Naive thymus-derived CD4-positive, alpha-beta T cell (primary cell): ENCODE measurements at regions not wholly inside any gene's neighbourhood (a gene's known extent, or its start where the extent isn't known, plus 50 kb on each side); places are given as distances from the start of the nearest gene placed in this dataset.

Experiments
- ATAC-seq: fragments of 150-1000 bp; cut with Tn5 transposase; 2 replicates; pipeline ENCODE4 v1.10.0; 2021; ENCODE audit warnings: mild to moderate bottlenecking, moderate library complexity
- CTCF ChIA-PET: fragments of 350-600 bp; sonication (Branson Sonifier 250); formaldehyde crosslinking; loops from one replicate; lab custom pipeline; 2021; ENCODE audit warnings: antibody characterized with exemption; lab: Charles Lee
- POLR2A ChIA-PET: fragments of 350-600 bp; sonication (Branson Sonifier 250); formaldehyde crosslinking; loops from one replicate; lab custom pipeline; 2021; ENCODE audit warnings: antibody characterized with exemption, inconsistent platforms; lab: Charles Lee
- DNase-seq, 9 donors: peaks; one replicate each; pipeline versions ENCODE4 v3.0.0 to v3.0.0-alpha.2; 2020 to 2022; ENCODE audit warnings: mixed read lengths in 1 of 9
- H3K27ac ChIP-seq: one replicate; pipeline ENCODE4 v1.7.0; 2013; ENCODE audit warnings: mild to moderate bottlenecking, low read depth, low read length, moderate library complexity
- H3K27me3 ChIP-seq, 2 donors: one replicate each; pipeline ENCODE4 v1.7.0; 2013; ENCODE audit warnings: low read length in 2 of 2, mild to moderate bottlenecking in 2 of 2, moderate library complexity in 2 of 2; ENCODE audit not compliant: control insufficient read depth in 2 of 2, insufficient read depth in 2 of 2
- H3K36me3 ChIP-seq, 3 experiments: 1 replicate in 2 of 3; 2 replicates in 1 of 3; pipeline ENCODE4 v1.7.0; 2013; ENCODE audit warnings: low read length in 3 of 3, mild to moderate bottlenecking in 3 of 3, moderate library complexity in 1 of 3; ENCODE audit not compliant: insufficient read depth in 3 of 3, control insufficient read depth in 2 of 3
- H3K4me1 ChIP-seq, 2 donors: one replicate each; pipeline ENCODE4 v1.7.0; 2013; ENCODE audit warnings: low read length in 2 of 2, mild to moderate bottlenecking in 2 of 2, moderate library complexity in 1 of 2; ENCODE audit not compliant: control insufficient read depth in 2 of 2, insufficient read depth in 2 of 2
- H3K4me3 ChIP-seq: 2 replicates; pipeline ENCODE4 v1.7.0; 2013; ENCODE audit warnings: mild to moderate bottlenecking, low read length
- H3K9me3 ChIP-seq, 3 experiments: 1 replicate in 2 of 3; 2 replicates in 1 of 3; pipeline ENCODE4 v1.7.0; 2013; ENCODE audit warnings: low read length in 3 of 3; ENCODE audit not compliant: control insufficient read depth in 2 of 3
- H3K27ac Mint-ChIP-seq, 9 donors: one replicate each; pipeline ENCODE4 v1.8.0; 2020 to 2022; ENCODE audit warnings: mixed read lengths in 9 of 9, mild to moderate bottlenecking in 8 of 9, moderate library complexity in 5 of 9, inconsistent platforms in 2 of 9
- H3K27me3 Mint-ChIP-seq, 5 donors: one replicate each; pipeline ENCODE4 v1.8.0; 2021 to 2022; ENCODE audit warnings: mixed read lengths in 5 of 5, mild to moderate bottlenecking in 1 of 5
- H3K36me3 Mint-ChIP-seq, 5 donors: one replicate each; pipeline ENCODE4 v1.8.0; 2020 to 2022; ENCODE audit warnings: mixed read lengths in 5 of 5, mild to moderate bottlenecking in 3 of 5, inconsistent platforms in 1 of 5
- H3K4me1 Mint-ChIP-seq, 7 donors: one replicate each; pipeline ENCODE4 v1.8.0; 2020 to 2022; ENCODE audit warnings: mixed read lengths in 7 of 7, mild to moderate bottlenecking in 3 of 7, inconsistent platforms in 1 of 7
- H3K4me3 Mint-ChIP-seq, 10 donors: one replicate each; pipeline ENCODE4 v1.8.0; 2020 to 2022; ENCODE audit warnings: mild to moderate bottlenecking in 10 of 10, mixed read lengths in 10 of 10, moderate library complexity in 6 of 10, inconsistent platforms in 2 of 10
- H3K9me3 Mint-ChIP-seq, 11 donors: one replicate each; pipeline ENCODE4 v1.8.0; 2020 to 2022; ENCODE audit warnings: mixed read lengths in 11 of 11, mild to moderate bottlenecking in 4 of 11, inconsistent platforms in 1 of 11, moderate library complexity in 1 of 11
- intact Hi-C, 2 donors: fragments of 100-400 bp; cut with micrococcal nuclease; formaldehyde crosslinking; loops; one replicate each; pipeline ENCODE4 v1.15.1; 2023

GRCh38 chr15:66945842-66946241 is 119.6 kb upstream of the SMAD3 start:
- ChIA-PET POLR2A (interaction anchor here (0.7 kb wide), 1 partner anchor 359 kb away, joined by 4 read pairs; no protein-coding TSS in a partner anchor), CTCF (interaction anchor here (0.6 to 4.4 kb wide), 17 partner anchors 13 to 892 kb away, joined by 3 to 48 read pairs (median 5); no protein-coding TSS in a partner anchor)
- no peak overlapping the region for H3K4me3 ChIP-seq
- Mint-ChIP-seq H3K9me3 (no peaks in the 10 kb centered on the region), H3K27me3 (peaks cover 0 to 4% (median 0%) of the 10 kb centered on the region in 5 donors), H3K4me1 (peaks cover 0 to 26% (median 4%) of the 10 kb centered on the region in 7 donors), H3K36me3 (no peaks in the 10 kb centered on the region), H3K4me3 (no peak overlapping the region), H3K27ac (peak overlapping the region in 1 of 9 donors; percentile 31)
- no peak overlapping the region for H3K27ac ChIP-seq
- ATAC-seq (no peak), DNase-seq (no peak)
- H3K27me3 ChIP-seq = no peaks in the 10 kb centered on the region
- H3K36me3 ChIP-seq = no peaks in the 10 kb centered on the region
- no peaks in the 10 kb centered on the region for H3K9me3 ChIP-seq
- intact Hi-C loops = loop anchor here (1.0 to 5.0 kb wide), 9 partner anchors 121 to 890 kb away; partner anchors contain the start of genes SMAD3 (in 2 of the 2), AAGAB (in 1 of the 2) and IQCH (in 1 of the 2)
- no peaks in the 10 kb centered on the region for H3K4me1 ChIP-seq

- intact Hi-C loops = loop anchor here (1.0 to 5.0 kb wide), 9 partner anchors 121 to 890 kb away; partner anchors contain the start of genes SMAD3 (in 2 of the 2), AAGAB (in 1 of the 2) and IQCH (in 1 of the 2)
- H3K27ac ChIP-seq = no peak overlapping the region
- Mint-ChIP-seq H3K27ac (no peak overlapping the region), H3K27me3 (peaks cover 0 to 9% (median 0%) of the 10 kb centered on the region in 5 donors), H3K36me3 (no peaks in the 10 kb centered on the region), H3K4me3 (peak overlapping the region in 2 of 10 donors; percentile 17), H3K9me3 (no peaks in the 10 kb centered on the region), H3K4me1 (peaks cover 0 to 26% (median 4%) of the 10 kb centered on the region in 7 donors)
- no peaks in the 10 kb centered on the region for H3K4me1 ChIP-seq
- ATAC-seq = peak; percentile 86
- peak; percentile 50 to 78 (median 68) for DNase-seq
- CTCF ChIA-PET = interaction anchor here (0.6 to 4.4 kb wide), 27 partner anchors 12 to 891 kb away, joined by 3 to 48 read pairs (median 4); no protein-coding TSS in a partner anchor
- POLR2A ChIA-PET = interaction anchor here (0.7 kb wide), 1 partner anchor 358 kb away, joined by 4 read pairs; no protein-coding TSS in a partner anchor
- no peak overlapping the region for H3K4me3 ChIP-seq
- H3K9me3 ChIP-seq = no peaks in the 10 kb centered on the region
- H3K27me3 ChIP-seq = no peaks in the 10 kb centered on the region
- no peaks in the 10 kb centered on the region for H3K36me3 ChIP-seq
These were observed 118.7 kb upstream of the SMAD3 start for GRCh38 chr15:66946578-66947164.

DNA sequence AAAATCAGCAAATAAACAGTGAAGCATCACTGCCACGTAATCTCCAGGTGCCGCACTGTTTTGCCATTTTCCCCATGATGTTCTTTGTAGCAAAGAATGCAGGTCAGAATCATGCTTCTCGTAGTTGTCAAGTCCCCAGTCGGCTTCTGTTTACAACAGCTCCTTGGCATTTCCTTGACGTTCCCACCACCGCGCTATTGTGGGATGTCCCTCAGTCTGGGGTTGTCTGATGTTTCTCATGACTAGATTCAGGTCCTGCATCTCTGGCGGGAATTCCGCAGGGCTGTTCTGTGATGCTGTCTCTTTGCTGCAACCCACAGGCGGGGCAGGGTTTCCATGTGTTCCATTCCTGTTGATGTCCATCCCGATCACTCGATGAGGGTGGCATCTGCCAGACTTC is 117.9 kb upstream of the SMAD3 start:
- no peak overlapping the region for H3K4me3 ChIP-seq
- no peaks in the 10 kb centered on the region for H3K9me3 ChIP-seq
- ATAC-seq (no peak), DNase-seq (no peak)
- H3K27me3 ChIP-seq = no peaks in the 10 kb centered on the region
- Mint-ChIP-seq H3K9me3 (no peaks in the 10 kb centered on the region), H3K36me3 (no peaks in the 10 kb centered on the region), H3K27me3 (peaks cover 0 to 15% (median 0%) of the 10 kb centered on the region in 5 donors), H3K27ac (peak overlapping the region in 1 of 9 donors; percentile 26), H3K4me1 (peaks cover 0 to 26% (median 4%) of the 10 kb centered on the region in 7 donors), H3K4me3 (no peak overlapping the region)
- intact Hi-C loops = loop anchor here (2.0 to 5.0 kb wide), 4 partner anchors 120 to 305 kb away; partner anchors contain the start of genes SMAD3 (in 2 of the 2), AAGAB (in 1 of the 2) and IQCH (in 1 of the 2)
- no peak overlapping the region for H3K27ac ChIP-seq
- H3K36me3 ChIP-seq = no peaks in the 10 kb centered on the region
- H3K4me1 ChIP-seq = no peaks in the 10 kb centered on the region
- ChIA-PET POLR2A (no interaction called here), CTCF (interaction anchor here (1.1 to 4.4 kb wide), 8 partner anchors 11 to 363 kb away, joined by 3 to 48 read pairs (median 8); no protein-coding TSS in a partner anchor)

DNA sequence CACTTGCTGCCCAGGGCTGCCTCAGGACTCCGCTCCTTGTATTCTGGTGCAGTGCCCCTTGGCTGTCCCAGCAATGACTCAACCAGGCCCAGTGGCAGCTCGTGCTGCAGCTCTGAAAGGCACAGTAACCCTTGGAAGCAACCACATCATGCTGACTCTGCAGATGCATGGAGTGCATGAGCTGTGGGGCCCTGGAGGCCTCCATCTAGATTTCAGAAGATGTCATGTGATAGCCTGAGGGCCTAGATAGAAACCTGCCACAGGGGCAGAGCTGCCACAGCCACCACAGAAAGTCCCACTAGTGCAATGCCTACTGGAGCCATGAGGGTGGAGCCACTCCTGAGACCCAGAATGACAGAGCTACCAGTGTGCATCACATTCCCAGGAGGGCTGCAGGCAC is 117.1 kb upstream of the SMAD3 start:
- ATAC-seq = peak; percentile 27
- Mint-ChIP-seq H3K9me3 (no peaks in the 10 kb centered on the region), H3K4me3 (no peak overlapping the region), H3K36me3 (no peaks in the 10 kb centered on the region), H3K4me1 (peaks cover 0 to 26% (median 4%) of the 10 kb centered on the region in 7 donors), H3K27me3 (peaks cover 0 to 18% (median 0%) of the 10 kb centered on the region in 5 donors), H3K27ac (no peak overlapping the region)
- H3K27ac ChIP-seq = no peak overlapping the region
- intact Hi-C loops = loop anchor here (5.0 kb wide), 2 partner anchors 119 to 304 kb away; partner anchors contain the start of genes SMAD3 (in 2 of the 2), AAGAB (in 1 of the 2) and IQCH (in 1 of the 2)
- H3K9me3 ChIP-seq = no peaks in the 10 kb centered on the region
- POLR2A ChIA-PET = interaction anchor here (0.5 kb wide), 1 partner anchor 25 kb away, joined by 3 read pairs; no protein-coding TSS in a partner anchor
- H3K36me3 ChIP-seq = no peaks in the 10 kb centered on the region
- no peaks in the 10 kb centered on the region for H3K27me3 ChIP-seq
- H3K4me1 ChIP-seq = no peaks in the 10 kb centered on the region
- no peak overlapping the region for H3K4me3 ChIP-seq
- DNase-seq = no peak
- CTCF ChIA-PET = interaction anchor here (0.6 to 4.4 kb wide), 4 partner anchors 14 to 356 kb away, joined by 3 to 20 read pairs (median 7); no protein-coding TSS in a partner anchor

GRCh38 chr15:66950114-66950513 is 115.3 kb upstream of the SMAD3 start:
- no peaks in the 10 kb centered on the region for H3K9me3 Mint-ChIP-seq
- ATAC-seq (no peak), DNase-seq (no peak)
- Histone ChIP-seq H3K4me1 (no peaks in the 10 kb centered on the region), H3K27ac (no peak overlapping the region), H3K27me3 (no peaks in the 10 kb centered on the region), H3K9me3 (no peaks in the 10 kb centered on the region), H3K36me3 (no peaks in the 10 kb centered on the region), H3K4me3 (no peak overlapping the region)
- no peaks in the 10 kb centered on the region for H3K36me3 Mint-ChIP-seq
- H3K4me3 Mint-ChIP-seq = no peak overlapping the region
- intact Hi-C loops = loop anchor here in 1 of 2 donors (10.0 kb wide), 1 partner anchor 85 kb away; no protein-coding TSS in a partner anchor
- peaks cover 0 to 18% (median 4%) of the 10 kb centered on the region in 5 donors for H3K27me3 Mint-ChIP-seq
- H3K4me1 Mint-ChIP-seq = peaks cover 0 to 26% (median 4%) of the 10 kb centered on the region in 7 donors
- CTCF ChIA-PET = interaction anchor here (0.7 to 1.4 kb wide), 2 partner anchors 349 to 367 kb away, joined by 3 to 4 read pairs; no protein-coding TSS in a partner anchor
- POLR2A ChIA-PET = no interaction called here
- no peak overlapping the region for H3K27ac Mint-ChIP-seq

GRCh38 chr15:66951531-66952320 is 113.7 kb upstream of the SMAD3 start:
- no peaks in the 10 kb centered on the region for H3K36me3 Mint-ChIP-seq
- peaks cover 0 to 18% (median 4%) of the 10 kb centered on the region in 5 donors for H3K27me3 Mint-ChIP-seq
- H3K27ac Mint-ChIP-seq = no peak overlapping the region
- POLR2A ChIA-PET = no interaction called here
- H3K27ac ChIP-seq = no peak overlapping the region
- DNase-seq (no peak), ATAC-seq (no peak)
- intact Hi-C loops = loop anchor here in 1 of 2 donors (10.0 kb wide), 1 partner anchor 83 kb away; no protein-coding TSS in a partner anchor
- no peaks in the 10 kb centered on the region for H3K27me3 ChIP-seq
- no peaks in the 10 kb centered on the region for H3K36me3 ChIP-seq
- H3K4me1 ChIP-seq = no peaks in the 10 kb centered on the region
- no peak overlapping the region for H3K4me3 Mint-ChIP-seq
- H3K4me1 Mint-ChIP-seq = peaks cover 0 to 30% (median 2%) of the 10 kb centered on the region in 7 donors
- CTCF ChIA-PET = no interaction called here
- no peaks in the 10 kb centered on the region for H3K9me3 ChIP-seq
- H3K9me3 Mint-ChIP-seq = no peaks in the 10 kb centered on the region
- no peak overlapping the region for H3K4me3 ChIP-seq
